NT2/D1 (cell line): ENCODE measurements at regions not wholly inside any gene's neighbourhood (a gene's known extent, or its start where the extent isn't known, plus 50 kb on each side); places are given as distances from the start of the nearest gene placed in this dataset.

Experiments
- SUZ12 ChIP-seq: IDR thresholded peaks from 2 replicates; pipeline ENCODE4 v1.6.1; 2011; ENCODE audit not compliant: insufficient read length, insufficient read depth; ENCODE audit errors: extremely low read depth
- YY1 ChIP-seq: IDR thresholded peaks from 2 replicates; pipeline ENCODE4 v1.6.1; 2011; ENCODE audit not compliant: insufficient read length, insufficient read depth
- ZNF274 ChIP-seq: IDR thresholded peaks from 2 replicates; pipeline ENCODE4 v1.6.1; 2011; ENCODE audit warnings: mild to moderate bottlenecking, low read depth, low read length

DNA sequence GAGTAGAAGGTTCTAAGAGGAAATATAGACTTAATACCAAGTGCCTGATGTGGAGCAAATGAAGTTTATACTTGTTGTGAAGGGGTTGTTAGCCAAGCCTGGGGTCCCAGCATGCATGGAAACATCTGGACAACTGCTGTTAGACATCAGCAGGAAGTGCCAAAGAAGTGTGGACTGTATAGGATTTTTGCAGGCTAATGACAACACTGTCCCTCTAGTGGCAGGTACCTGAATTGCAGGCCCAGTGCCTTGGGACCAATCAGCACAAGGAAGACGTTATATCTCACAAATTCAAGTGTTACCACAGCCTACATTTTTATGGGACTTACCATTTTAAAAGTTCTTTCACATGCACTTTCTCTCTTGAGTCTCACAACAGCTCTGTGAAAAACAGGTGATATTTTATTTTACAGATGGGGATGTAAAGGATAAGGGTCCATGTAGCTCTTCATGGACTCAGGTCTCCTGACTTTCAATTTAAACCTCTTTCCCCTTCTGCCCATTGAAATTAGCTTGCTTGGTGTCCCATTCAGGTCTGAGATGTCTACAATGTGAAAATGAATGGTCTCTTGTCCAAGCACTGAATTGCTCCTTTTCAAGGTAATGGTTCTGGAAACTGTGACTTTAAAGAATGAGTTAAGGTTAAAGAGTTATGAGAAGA lies 89.0 kb upstream of the MAP1B start:
- TF ChIP-seq YY1 (no peak), SUZ12 (no peak), ZNF274 (no peak)
